NCI-H2081 treated with DMSO at 0.1 percent for 48 hours (cell line): ENCODE measurements at regions not wholly inside any gene's neighbourhood (a gene's known extent, or its start where the extent isn't known, plus 50 kb on each side); places are given as distances from the start of the nearest gene placed in this dataset.
A peak's percentile ranks its signal among the peaks of the same experiment; 100 is the strongest.
"Not testable (repeated sequence)": the region's sequence is repeated elsewhere in the genome, so short reads cannot be mapped to it uniquely, and the experiment has no call there.

Experiments used
- DNase-seq: peaks from one replicate; lab custom pipeline; 2025; lab: John Stamatoyannopoulos, UW

DNA sequence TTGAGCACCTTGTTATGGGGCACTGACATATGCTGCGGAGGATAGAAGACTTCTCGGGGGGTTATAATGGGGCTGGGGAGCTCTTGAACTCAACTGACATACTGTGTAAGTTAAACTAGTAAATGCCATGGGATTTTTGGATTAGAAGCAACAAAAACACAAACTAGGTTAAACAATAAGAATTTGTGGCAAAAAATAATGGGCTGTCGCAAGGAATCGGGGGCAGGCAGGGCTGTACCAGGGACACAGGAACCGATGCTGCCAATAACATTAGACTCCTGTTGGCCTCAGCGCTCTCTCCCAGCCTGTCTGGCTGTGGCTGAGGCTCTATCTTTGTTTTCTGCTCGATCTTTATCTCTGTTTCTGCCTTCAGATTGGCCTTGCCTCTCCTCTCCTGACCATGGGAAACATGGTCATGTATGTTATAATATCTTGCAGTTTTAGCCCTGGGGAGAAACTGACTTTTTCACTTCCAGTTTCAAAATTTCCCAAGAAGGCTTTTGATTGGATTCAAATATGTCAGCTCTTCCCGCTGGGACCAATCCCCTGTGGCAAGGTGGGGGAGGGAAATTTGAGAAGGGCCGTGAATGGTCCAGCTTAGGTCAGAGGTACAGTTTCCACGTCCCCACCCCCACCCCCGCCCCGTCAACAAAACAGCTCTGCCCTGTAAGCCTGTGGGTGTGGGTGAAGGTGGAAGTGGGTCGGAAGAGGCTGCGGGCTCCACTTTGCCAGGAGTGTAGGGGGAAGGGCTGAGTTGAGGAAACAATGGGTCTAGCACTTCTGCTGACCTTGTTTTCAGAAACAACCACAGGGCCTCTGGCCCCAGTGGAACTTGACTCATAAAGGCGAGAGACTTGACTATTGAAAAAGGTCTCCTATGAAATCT, 161.1 kb upstream of the TBL1XR1 start:
- DNase-seq = no peak

GRCh38 chr3:177358977-177359592, 161.8 kb upstream of the TBL1XR1 start:
- DNase-seq = no peak

DNA sequence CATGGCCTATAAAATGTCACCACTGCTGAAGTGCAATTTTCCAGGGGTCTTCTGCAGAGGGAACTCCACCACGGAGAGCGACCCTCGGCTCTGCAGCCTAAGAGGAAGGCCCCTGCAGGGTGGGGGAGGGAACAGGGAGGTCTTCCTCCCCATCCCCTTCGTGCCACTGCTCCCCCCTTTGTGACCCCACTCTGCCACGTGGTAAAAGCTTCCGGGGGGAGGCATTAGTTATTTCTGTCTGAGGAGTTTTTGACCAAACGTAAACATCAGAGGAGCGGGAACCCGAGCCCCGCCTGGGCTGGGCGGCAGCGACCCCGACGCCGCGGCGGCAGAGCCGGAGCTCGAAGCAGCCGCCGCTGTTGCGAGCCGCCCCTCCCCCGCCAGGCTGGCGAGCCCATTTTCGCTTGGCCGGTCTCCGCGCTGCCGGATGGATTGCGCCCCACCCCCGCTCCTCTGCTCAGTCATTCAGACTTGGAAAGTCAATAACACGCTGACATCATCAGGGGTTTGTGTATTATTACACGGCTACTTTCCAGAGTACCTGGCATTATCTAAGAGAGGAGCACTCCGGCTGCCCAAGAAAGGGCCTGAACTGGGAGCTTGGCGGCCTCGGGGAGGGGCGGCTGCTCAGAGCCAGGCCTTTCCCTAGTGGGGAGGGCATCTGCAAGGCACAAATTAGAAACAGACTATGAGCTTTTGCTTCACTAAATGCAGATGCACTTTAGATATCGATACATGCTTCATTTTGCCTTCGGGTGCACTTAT, 162.5 kb upstream of the TBL1XR1 start:
- peak; percentile 99 for DNase-seq

GRCh38 chr3:177361081-177361938, 164.0 kb upstream of the TBL1XR1 start:
- DNase-seq = no peak

DNA sequence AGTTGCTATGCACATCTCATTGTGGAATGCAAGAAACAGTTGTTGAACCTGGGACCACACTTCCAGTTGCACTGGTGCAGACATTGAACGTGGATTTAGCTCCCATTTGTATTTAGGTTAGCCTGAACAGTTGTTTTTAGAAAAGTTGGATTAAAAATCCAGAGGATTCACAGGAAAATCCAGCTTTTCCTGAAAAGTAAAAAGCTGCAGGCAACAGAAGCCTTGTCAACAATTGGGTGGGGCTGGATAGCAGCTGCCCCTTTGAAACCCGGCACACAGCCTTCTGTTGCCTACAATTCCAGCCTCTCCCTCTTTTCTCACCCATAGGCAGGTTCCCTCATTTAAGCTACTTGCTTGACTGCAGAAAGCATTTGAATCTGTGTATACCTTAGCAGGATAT, 165.3 kb upstream of the TBL1XR1 start:
- no peak for DNase-seq

DNA sequence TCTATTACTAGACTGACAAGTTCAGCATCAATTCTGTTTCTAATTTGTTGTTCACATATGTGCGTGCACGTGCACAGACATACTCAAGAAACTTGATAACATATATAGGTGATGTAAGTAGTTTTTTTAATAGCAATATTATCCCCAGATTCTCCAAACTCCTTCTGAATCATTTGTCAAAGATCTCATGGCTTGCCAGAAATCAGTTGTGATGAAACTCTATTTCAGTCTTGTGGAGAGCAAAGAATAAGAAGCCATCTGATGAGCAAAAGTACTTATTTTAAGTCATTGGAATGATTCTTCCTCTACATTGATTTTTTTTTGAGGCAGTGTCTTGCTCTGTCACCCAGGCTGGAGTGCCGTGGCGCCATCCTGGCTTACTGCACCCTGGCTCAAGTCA, 167.0 kb upstream of the TBL1XR1 start:
- no peak for DNase-seq

DNA sequence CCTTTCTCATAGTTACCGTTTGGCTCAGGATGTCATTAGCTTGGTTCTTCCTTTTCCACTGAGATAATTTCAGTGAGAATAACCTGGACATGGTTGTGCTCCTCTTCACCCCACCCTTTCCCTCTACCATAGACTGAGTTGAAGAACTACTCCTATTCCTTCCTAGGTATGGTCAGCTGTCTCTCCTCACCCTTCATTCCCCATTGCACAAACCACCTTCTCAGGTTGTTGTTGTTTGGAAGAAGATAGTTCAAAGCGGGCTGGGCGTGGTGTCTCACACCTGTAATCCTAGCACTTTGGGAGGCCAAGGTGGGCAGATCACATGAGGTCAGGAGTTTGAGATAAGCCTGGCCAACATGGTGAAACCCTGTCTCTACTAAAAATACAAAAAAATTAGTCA, 168.0 kb upstream of the TBL1XR1 start:
- not testable (repeated sequence) for DNase-seq

- no peak for DNase-seq
Observed at GRCh38 chr3:177367788-177368187, 170.5 kb upstream of the TBL1XR1 start.

- no peak for DNase-seq
Observed at GRCh38 chr3:177370246-177370822, 173.1 kb upstream of the TBL1XR1 start.

DNA sequence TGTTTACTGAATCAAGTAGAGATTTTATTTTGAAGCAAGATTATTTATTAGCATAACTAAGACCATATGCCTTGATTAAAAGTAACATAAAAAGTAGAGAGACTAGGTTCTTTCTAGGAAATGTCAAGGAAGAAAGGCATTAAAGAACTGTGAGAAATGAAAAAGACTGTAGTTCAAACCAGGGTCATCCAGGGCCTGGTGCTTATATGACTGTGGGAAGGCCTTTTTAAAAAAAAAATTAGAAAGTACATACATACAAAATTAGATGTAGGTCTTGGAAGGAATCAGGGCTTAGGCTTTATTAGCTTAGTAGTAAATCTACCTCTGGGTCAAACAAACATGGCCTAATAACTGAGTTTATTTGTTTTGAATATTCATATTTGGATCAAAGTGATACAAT, 173.9 kb upstream of the TBL1XR1 start:
- no peak for DNase-seq

GRCh38 chr3:177371888-177372287, 174.6 kb upstream of the TBL1XR1 start:
- DNase-seq = peak; percentile 85

DNA sequence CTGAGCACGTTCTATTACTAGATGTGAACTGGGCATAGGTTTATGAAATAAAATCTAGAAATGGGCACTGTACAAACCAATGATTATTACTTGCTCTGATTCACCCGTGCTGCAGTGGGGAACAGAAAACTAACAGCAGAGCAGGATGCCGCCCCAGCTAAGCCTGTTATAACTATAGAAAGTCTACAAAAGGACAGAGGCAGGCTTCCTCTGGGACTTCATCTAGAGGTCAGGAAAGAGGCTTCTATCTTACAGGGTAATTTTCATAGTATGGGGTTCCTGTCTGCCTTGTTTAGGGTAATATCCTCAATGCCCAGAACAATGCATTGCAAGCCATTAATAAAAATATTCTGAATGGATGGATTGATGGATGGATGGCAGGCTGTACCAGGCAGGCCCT, 177.0 kb upstream of the TBL1XR1 start:
- no peak for DNase-seq

DNA sequence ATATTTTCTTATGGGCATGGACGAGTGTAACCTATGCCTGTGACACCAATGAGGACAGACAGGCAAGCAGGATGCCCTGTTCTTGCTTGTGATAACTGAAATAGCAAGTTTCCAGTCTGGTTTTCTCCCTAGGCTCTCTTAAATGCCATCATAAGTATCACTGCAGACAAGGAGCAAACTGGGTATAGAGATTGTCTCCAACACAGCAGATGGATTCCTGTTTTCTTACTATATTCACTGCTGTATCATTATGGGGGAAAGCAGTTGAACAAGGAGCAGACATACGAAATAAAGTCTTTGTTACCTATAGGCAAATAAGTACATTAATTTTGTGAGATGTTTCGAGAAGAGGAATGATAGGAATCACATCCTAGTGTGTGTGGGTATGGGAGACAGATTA, 178.0 kb upstream of the TBL1XR1 start:
- no peak for DNase-seq

- DNase-seq = no peak
Observed at GRCh38 chr3:177377166-177377565, 179.9 kb upstream of the TBL1XR1 start.

- DNase-seq = no peak
Observed at GRCh38 chr3:177378168-177378567, 180.9 kb upstream of the TBL1XR1 start.

DNA sequence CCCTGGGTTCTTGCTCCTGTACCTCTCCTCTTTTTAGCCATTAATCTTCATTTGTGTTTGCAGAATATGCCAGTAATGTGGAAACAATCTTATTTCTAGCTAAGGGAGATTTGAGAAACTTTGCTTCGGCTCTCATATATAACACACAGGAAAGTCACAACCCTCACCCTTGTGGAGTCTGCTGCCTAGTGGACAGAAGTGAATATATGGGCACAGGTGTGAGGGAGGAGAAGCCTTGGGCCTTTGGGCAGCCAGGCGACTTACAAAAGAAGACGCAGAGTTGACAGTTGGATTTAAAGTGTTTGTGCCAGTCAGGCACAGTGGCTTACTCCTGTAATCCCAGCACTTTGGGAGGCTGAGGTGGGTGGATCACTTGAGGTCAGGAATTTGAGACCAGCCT, 181.8 kb upstream of the TBL1XR1 start:
- no peak for DNase-seq

DNA sequence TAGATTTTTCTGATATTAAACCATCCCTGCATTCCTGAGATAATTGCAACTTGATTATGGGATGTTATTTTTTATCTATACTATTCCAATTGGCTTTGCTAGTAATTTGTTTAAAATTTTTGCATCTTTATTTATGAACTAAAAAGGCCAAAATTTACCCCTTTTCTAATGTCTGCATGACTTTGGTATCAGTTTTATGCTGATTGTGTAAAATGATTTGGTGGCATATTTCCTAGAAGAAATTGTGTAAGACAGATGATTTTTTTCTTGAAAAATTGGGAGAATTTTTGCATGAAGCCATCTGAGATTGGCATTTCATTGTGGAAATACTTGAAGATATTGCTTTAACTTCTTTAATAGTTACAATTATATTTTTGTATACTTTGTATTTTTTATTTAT, 183.8 kb upstream of the TBL1XR1 start:
- no peak for DNase-seq

GRCh38 chr3:177382944-177383343, 185.7 kb upstream of the TBL1XR1 start:
- no peak for DNase-seq

- no peak for DNase-seq
Observed at GRCh38 chr3:177385186-177385585, 187.9 kb upstream of the TBL1XR1 start.

DNA sequence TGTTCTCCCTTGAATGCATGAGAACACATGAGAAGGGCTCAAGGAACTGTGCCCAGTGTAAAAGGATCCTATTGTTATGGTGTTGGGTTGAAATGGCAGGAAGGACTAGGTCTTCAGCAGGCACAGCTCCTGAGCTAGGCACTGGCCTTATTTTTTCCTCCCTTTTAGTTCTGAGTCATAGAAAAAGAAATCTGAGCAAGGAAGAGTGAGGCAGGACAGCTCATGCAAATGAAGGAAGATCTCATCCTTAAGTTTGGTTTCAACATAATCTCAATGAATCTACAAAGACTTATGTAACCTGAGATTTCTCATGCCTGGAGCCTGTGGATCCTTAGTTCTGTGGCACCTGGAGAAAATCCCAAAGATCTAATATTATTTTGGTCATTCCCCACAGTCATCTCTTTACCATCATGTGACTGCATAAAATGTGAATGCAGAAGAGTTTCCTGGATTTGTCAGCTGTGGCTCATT, 188.6 kb upstream of the TBL1XR1 start:
- no peak for DNase-seq

GRCh38 chr3:177388209-177388608, 190.9 kb upstream of the TBL1XR1 start:
- DNase-seq = no peak
